Left ventricle myocardium inferior (tissue), 1 donor: ENCODE measurements at regions not wholly inside any gene's neighbourhood (a gene's known extent, or its start where the extent isn't known, plus 50 kb on each side); places are given as distances from the start of the nearest gene placed in this dataset.
"Not testable (repeated sequence)": the region's sequence is repeated elsewhere in the genome, so short reads cannot be mapped to it uniquely, and the experiment has no call there.

Experiments used
- DNase-seq: peaks from one replicate; pipeline ENCODE4 v3.0.0-alpha.2; 2020
- H3K27ac ChIP-seq: fragments of 200-600 bp; replicated peaks from 2 replicates; pipeline ENCODE4 v1.8.0; 2021
- H3K27me3 ChIP-seq: fragments of 200-600 bp; 2 replicates; pipeline ENCODE4 v1.8.0; 2021; ENCODE audit warnings: low read depth
- H3K36me3 ChIP-seq: fragments of 200-600 bp; 2 replicates; pipeline ENCODE4 v1.8.0; 2021
- H3K4me1 ChIP-seq: fragments of 200-600 bp; 2 replicates; pipeline ENCODE4 v1.8.0; 2021
- H3K4me3 ChIP-seq: fragments of 200-600 bp; 2 replicates; pipeline ENCODE4 v1.8.0; 2021; ENCODE audit warnings: mild to moderate bottlenecking, moderate library complexity
- H3K9me3 ChIP-seq: fragments of 200-600 bp; replicated peaks from 2 replicates; pipeline ENCODE4 v1.8.0; 2021
- intact Hi-C: fragments of 100-400 bp; cut with micrococcal nuclease; formaldehyde crosslinking; loops from one replicate; pipeline ENCODE4 v1.11.0; 2022
- TF ChIP-seq, protein P1 (sequence below): fragments of 200-600 bp; IDR thresholded peaks from 2 replicates; pipeline ENCODE4 v1.8.0; 2021; ENCODE audit warnings: antibody characterized with exemption, mild to moderate bottlenecking, borderline replicate concordance
- donor health status: DM: no; HTN: yes; CAD: no; lungs with severe emphysema.

GRCh38 chr1:67909776-67910175 lies 76.5 kb upstream of the GNG12 start:
- Histone ChIP-seq H3K36me3 (no peaks in the 10 kb centered on the region), H3K4me1 (no peaks in the 10 kb centered on the region), H3K27ac (no peak overlapping the region), H3K9me3 (peaks cover 14% of the 10 kb centered on the region), H3K4me3 (no peak overlapping the region), H3K27me3 (no peaks in the 10 kb centered on the region)
- TF ChIP-seq, protein P1, sequence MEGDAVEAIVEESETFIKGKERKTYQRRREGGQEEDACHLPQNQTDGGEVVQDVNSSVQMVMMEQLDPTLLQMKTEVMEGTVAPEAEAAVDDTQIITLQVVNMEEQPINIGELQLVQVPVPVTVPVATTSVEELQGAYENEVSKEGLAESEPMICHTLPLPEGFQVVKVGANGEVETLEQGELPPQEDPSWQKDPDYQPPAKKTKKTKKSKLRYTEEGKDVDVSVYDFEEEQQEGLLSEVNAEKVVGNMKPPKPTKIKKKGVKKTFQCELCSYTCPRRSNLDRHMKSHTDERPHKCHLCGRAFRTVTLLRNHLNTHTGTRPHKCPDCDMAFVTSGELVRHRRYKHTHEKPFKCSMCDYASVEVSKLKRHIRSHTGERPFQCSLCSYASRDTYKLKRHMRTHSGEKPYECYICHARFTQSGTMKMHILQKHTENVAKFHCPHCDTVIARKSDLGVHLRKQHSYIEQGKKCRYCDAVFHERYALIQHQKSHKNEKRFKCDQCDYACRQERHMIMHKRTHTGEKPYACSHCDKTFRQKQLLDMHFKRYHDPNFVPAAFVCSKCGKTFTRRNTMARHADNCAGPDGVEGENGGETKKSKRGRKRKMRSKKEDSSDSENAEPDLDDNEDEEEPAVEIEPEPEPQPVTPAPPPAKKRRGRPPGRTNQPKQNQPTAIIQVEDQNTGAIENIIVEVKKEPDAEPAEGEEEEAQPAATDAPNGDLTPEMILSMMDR, result no peak
- intact Hi-C loops, result no loop called here
- no peak for DNase-seq

DNA sequence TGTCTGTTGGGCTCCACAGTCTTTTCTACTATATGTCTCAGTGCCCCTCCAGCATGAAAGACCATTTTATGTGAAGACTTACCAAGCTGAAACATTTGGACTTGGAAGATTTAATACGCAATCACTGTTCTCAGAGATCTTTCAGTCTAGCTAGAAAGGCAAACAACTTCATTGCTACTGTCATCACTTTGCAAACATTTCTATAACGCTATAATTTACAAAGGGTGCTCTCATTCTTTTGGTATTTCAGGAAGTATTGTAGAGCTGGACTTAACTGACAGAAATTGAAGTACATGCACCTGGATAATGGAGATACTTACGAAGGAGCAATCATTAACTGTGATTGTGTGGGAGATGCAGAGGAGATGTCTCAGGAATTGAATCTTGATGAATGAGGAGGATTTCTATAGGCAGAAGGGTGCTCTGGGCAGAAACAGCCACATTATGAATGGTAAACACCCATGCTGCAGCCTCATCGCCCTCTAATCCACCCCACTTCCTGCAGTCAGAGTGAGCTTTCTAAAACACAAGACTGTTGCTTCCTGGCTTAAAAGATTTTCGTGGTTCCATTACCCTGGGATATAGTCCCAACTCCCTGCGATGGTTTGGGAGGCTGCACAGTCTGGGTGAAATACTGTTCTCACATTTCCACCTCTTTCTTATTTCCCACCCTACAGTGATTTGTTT lies 75.1 kb upstream of the GNG12 start:
- H3K27me3 ChIP-seq, result no peaks in the 10 kb centered on the region
- H3K36me3 ChIP-seq, result no peaks in the 10 kb centered on the region
- TF ChIP-seq, protein P1, result no peak
- no peaks in the 10 kb centered on the region for H3K4me1 ChIP-seq
- peaks cover 8% of the 10 kb centered on the region for H3K9me3 ChIP-seq
- intact Hi-C loops, result no loop called here
- H3K4me3 ChIP-seq, result no peak overlapping the region
- no peak for DNase-seq
- no peak overlapping the region for H3K27ac ChIP-seq

DNA sequence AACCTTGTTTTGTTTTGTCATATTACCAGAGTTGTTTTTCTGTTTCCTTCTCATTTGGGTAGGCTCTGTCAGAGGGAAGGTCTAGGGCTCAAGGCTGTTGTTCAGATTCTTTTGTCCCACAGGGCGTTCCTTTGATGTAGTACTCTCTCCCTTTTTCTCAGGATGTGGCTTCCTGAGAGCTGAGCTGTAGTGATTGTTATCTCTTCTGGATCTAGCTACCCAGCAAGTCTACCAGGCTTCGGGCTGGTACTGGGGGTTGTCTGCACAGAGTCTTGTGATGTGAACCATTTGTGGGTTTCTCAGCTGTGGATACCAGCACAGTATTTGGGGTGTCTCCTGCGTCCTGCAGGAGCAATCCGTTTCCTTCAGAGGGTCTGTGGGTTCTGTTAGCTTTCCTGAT lies 74.2 kb upstream of the GNG12 start:
- H3K27me3 ChIP-seq, H3K27ac ChIP-seq, H3K36me3 ChIP-seq, H3K4me1 ChIP-seq, DNase-seq, intact Hi-C loops, H3K4me3 ChIP-seq: not testable (repeated sequence)
- H3K9me3 ChIP-seq, result peaks cover 13% of the 10 kb centered on the region

GRCh38 chr1:67906015-67906414 lies 72.7 kb upstream of the GNG12 start:
- H3K4me1 ChIP-seq, DNase-seq, H3K36me3 ChIP-seq, H3K27ac ChIP-seq, H3K4me3 ChIP-seq, intact Hi-C loops, H3K27me3 ChIP-seq: not testable (repeated sequence)
- H3K9me3 ChIP-seq, result peaks cover 25% of the 10 kb centered on the region

GRCh38 chr1:67902546-67903223 lies 69.4 kb upstream of the GNG12 start:
- H3K27ac ChIP-seq, H3K4me3 ChIP-seq, DNase-seq, H3K4me1 ChIP-seq, H3K27me3 ChIP-seq, H3K36me3 ChIP-seq, intact Hi-C loops: not testable (repeated sequence)
- peaks cover 36% of the 10 kb centered on the region for H3K9me3 ChIP-seq

GRCh38 chr1:67898033-67898726 lies 64.9 kb upstream of the GNG12 start:
- H3K36me3 ChIP-seq, result no peaks in the 10 kb centered on the region
- DNase-seq, result no peak
- peaks cover 5% of the 10 kb centered on the region for H3K27me3 ChIP-seq
- intact Hi-C loops, result no loop called here
- peaks cover 28% of the 10 kb centered on the region for H3K9me3 ChIP-seq
- TF ChIP-seq, protein P1, result no peak
- no peaks in the 10 kb centered on the region for H3K4me1 ChIP-seq
- H3K27ac ChIP-seq, result no peak overlapping the region
- H3K4me3 ChIP-seq, result no peak overlapping the region
